A673 (cell line): ENCODE measurements at regions not wholly inside any gene's neighbourhood (a gene's known extent, or its start where the extent isn't known, plus 50 kb on each side); places are given as distances from the start of the nearest gene placed in this dataset.

Experiments
- CTCF ChIP-seq: fragments of 300-800, 200-600 bp; sonication (generic); conservative IDR thresholded peaks from 2 replicates; pipeline ENCODE4 v1.5.1; 2017; ENCODE audit warnings: low read depth, mild to moderate bottlenecking, antibody characterized with exemption, low read length, moderate library complexity, mixed read lengths
- EZH2 ChIP-seq: fragments of 200-600 bp; sonication (generic); IDR thresholded peaks from 2 replicates; pipeline ENCODE4 v1.6.1; 2017; ENCODE audit warnings: borderline replicate concordance, low read depth, mild to moderate bottlenecking, mixed read lengths, antibody characterized with exemption, low read length; ENCODE audit not compliant: poor library complexity, severe bottlenecking

- TF ChIP-seq CTCF (no peak), EZH2 (no peak)
Measured at GRCh38 chr22:48744283-48744641, 1083.4 kb downstream of the BRD1 start.
